CD4-positive, alpha-beta T cell treated with Interleukin-2 at 100 ng/mL for 4 hours (primary cell): ENCODE measurements at regions not wholly inside any gene's neighbourhood (a gene's known extent, or its start where the extent isn't known, plus 50 kb on each side); places are given as distances from the start of the nearest gene placed in this dataset.

Experiments
- DNase-seq: peaks from one replicate; pipeline ENCODE4 v3.0.0-alpha.2; 2020; ENCODE audit warnings: low spot score

DNA sequence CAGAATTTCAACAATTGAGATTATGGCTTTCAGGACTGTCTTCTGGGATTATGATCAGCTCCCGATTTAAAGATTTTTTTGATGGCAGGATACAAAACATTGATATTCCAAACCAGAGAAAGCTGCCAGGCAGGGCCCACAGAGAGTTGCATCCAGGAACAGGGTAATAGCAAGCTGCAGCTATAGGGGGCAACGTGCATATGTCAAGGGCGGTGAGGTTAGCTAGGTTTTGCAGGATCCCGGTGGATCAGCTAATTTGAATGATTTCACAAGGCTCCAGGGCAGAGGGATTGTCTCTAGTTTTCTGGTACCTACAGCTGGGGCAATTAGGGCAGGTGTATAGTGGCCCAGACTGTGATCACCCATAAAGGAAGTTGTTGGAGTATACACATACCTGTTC is 339.4 kb downstream of the CHSY3 start:
- DNase-seq, result no peak

DNA sequence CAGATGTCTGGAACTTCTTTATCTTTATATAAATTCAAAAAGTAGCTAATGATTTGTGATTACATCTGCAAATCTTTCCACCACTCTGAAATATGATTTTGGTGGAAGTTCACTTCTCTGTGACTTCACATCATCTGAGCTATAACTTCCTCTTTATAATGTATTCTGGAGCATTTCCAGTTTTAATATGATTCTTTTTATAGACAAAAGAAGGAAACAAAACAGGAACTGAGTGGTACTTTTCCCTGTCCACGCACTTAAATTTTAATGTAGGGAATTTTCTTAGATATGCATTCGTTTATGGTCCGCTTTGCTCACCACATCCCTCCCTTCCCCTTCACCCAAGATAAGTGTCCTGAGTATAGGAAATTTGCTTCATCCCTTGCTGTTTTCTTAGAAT is 333.5 kb downstream of the CHSY3 start:
- no peak for DNase-seq
